ENCODE measurements at regions not wholly inside any gene's neighbourhood (a gene's known extent, or its start where the extent isn't known, plus 50 kb on each side); places are given as distances from the start of the nearest gene placed in this dataset.
"Not testable (repeated sequence)": the region's sequence is repeated elsewhere in the genome, so short reads cannot be mapped to it uniquely, and the experiment has no call there.

GRCh38 chr3:102933377-102933776, 498.6 kb downstream of the ZPLD1 start:
- no peaks in the 10 kb centered on the region for H3K9me3 Mint-ChIP-seq
- H3K4me3 Mint-ChIP-seq, result no peak overlapping the region
- no peaks in the 10 kb centered on the region for H3K27me3 Mint-ChIP-seq
- H3K27ac Mint-ChIP-seq, result no peak overlapping the region
- no peak for ATAC-seq
- H3K36me3 Mint-ChIP-seq, result no peaks in the 10 kb centered on the region
- no peaks in the 10 kb centered on the region for H3K4me1 Mint-ChIP-seq

- ATAC-seq, result no peak
- H3K27me3 Mint-ChIP-seq, result no peaks in the 10 kb centered on the region
Measured at GRCh38 chr3:102936511-102937045, 501.8 kb downstream of the ZPLD1 start.

DNA sequence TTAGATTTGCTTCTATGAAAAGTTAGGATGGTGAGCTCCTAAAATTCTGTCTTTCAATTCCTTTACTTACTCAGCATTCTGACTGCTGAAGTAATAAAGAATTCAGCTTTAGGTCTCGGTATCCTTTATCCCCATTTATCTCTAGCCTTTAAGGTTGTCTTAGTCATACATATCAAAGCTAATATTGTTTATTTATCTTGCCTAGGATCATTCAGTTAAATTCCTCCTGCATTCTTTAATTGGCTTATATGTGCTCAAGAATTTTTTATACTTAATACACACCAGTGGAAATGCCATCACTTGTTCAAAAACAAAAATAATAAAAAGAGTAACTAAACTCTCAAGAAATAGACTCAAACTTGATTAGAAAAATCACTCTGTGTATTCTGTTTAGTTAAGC, 507.0 kb downstream of the ZPLD1 start:
- H3K9me3 Mint-ChIP-seq, result no peaks in the 10 kb centered on the region
- no peaks in the 10 kb centered on the region for H3K27me3 Mint-ChIP-seq
- H3K4me1 Mint-ChIP-seq, result no peaks in the 10 kb centered on the region
- H3K36me3 Mint-ChIP-seq, result no peaks in the 10 kb centered on the region
- H3K27ac Mint-ChIP-seq, result no peak overlapping the region
- no peak for ATAC-seq
- H3K4me3 Mint-ChIP-seq, result no peak overlapping the region

More at GRCh38 chr3:102936511-102937045, 501.8 kb downstream of the ZPLD1 start:
- Mint-ChIP-seq H3K36me3 (no peaks in the 10 kb centered on the region), H3K4me1 (no peaks in the 10 kb centered on the region), H3K4me3 (no peak overlapping the region), H3K9me3 (no peaks in the 10 kb centered on the region), H3K27ac (no peak overlapping the region)

GRCh38 chr3:102946445-102946844, 511.6 kb downstream of the ZPLD1 start:
- H3K4me1 Mint-ChIP-seq, H3K9me3 Mint-ChIP-seq, ATAC-seq, H3K4me3 Mint-ChIP-seq, H3K27me3 Mint-ChIP-seq, H3K27ac Mint-ChIP-seq, H3K36me3 Mint-ChIP-seq: not testable (repeated sequence)

GRCh38 chr3:102972350-102972749, 537.5 kb downstream of the ZPLD1 start:
- H3K36me3 Mint-ChIP-seq, result no peaks in the 10 kb centered on the region
- H3K27ac Mint-ChIP-seq, result no peak overlapping the region
- H3K27me3 Mint-ChIP-seq, result no peaks in the 10 kb centered on the region
- H3K4me1 Mint-ChIP-seq, result no peaks in the 10 kb centered on the region
- no peak overlapping the region for H3K4me3 Mint-ChIP-seq
- H3K9me3 Mint-ChIP-seq, result peaks cover 5% of the 10 kb centered on the region
- no peak for ATAC-seq

DNA sequence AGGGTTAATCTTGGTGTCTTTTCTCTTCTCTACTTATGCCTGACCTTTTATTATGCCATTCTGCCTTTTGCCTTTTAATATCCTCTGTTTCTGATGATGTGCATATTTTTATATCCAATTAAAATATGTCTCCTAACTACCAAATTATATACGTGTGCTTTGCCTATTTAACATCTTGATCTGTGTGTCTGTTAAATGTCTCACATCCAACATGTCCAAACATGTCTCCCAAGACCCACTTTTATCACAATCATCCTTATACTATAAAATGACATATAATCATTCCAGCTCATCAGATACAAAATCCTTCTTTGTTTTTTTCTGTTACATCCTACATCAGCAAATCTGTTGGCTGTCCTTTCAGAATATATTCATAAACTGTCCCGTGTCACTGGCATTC, 539.5 kb downstream of the ZPLD1 start:
- H3K27ac Mint-ChIP-seq, result no peak overlapping the region

GRCh38 chr3:102979191-102979590, 544.4 kb downstream of the ZPLD1 start:
- Mint-ChIP-seq H3K27me3 (no peaks in the 10 kb centered on the region), H3K4me1 (no peaks in the 10 kb centered on the region), H3K9me3 (peaks cover 5% of the 10 kb centered on the region), H3K27ac (no peak overlapping the region), H3K4me3 (no peak overlapping the region), H3K36me3 (no peaks in the 10 kb centered on the region)
- ATAC-seq, result no peak

More for the DNA sequence above, 539.5 kb downstream of the ZPLD1 start:
- H3K27me3 Mint-ChIP-seq, result no peaks in the 10 kb centered on the region
- peaks cover 5% of the 10 kb centered on the region for H3K9me3 Mint-ChIP-seq
- H3K4me1 Mint-ChIP-seq, result no peaks in the 10 kb centered on the region
- no peaks in the 10 kb centered on the region for H3K36me3 Mint-ChIP-seq
- ATAC-seq, result no peak
- H3K4me3 Mint-ChIP-seq, result no peak overlapping the region

DNA sequence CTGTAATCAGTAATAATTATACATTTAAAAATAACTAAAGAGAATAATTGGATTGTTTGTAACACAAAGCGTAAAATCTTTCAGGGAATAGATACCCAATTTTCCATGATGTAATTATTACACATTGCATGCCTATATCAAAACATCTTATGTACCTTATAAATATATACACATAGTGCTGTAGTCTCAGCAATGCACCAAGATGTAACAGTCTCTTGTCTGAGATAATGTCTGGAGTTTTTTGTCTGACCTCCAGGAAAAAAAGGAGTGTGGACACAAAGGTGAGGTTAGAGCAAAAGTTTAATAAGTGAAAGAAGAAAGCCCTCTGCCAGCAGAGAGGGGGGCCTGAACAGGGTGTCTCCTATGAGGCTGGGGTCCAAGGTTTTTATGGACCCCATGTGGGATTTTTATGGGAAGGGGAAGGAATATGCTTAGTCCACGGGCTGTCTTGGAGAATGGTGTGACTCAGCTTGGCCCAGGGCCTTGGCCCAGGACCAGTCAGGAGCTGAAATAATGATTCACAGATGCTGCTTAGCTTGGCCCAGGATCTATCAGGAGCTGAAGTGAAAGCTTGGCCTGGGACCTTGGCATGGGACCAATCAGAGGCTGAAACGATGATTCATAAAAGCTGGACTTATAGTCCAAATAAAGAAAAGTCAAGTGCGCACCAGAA, 545.0 kb downstream of the ZPLD1 start:
- Mint-ChIP-seq H3K27me3 (no peaks in the 10 kb centered on the region), H3K9me3 (peaks cover 5% of the 10 kb centered on the region), H3K4me3 (no peak overlapping the region), H3K27ac (no peak overlapping the region), H3K36me3 (no peaks in the 10 kb centered on the region), H3K4me1 (no peaks in the 10 kb centered on the region)
- ATAC-seq, result no peak

DNA sequence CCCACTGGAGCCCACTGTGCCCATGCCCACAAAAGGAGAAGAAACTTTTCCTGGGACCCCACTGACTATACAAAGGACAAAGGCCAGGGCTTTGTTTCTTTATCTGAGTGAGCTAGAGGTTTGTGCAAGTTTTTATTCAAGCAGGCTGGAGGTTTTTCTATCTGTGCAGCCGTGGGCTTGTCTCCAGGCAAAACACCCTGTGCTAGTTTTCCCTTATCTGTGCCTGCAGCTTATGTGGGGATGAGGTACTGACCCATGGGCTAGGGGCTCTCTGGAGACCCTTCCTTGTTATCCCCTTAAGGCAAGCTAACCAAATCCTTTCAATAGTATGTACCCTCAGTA, 545.5 kb downstream of the ZPLD1 start:
- Mint-ChIP-seq H3K4me3 (no peak overlapping the region), H3K9me3 (peaks cover 2% of the 10 kb centered on the region), H3K27me3 (no peaks in the 10 kb centered on the region), H3K4me1 (no peaks in the 10 kb centered on the region), H3K36me3 (no peaks in the 10 kb centered on the region), H3K27ac (no peak overlapping the region)
- ATAC-seq, result no peak

DNA sequence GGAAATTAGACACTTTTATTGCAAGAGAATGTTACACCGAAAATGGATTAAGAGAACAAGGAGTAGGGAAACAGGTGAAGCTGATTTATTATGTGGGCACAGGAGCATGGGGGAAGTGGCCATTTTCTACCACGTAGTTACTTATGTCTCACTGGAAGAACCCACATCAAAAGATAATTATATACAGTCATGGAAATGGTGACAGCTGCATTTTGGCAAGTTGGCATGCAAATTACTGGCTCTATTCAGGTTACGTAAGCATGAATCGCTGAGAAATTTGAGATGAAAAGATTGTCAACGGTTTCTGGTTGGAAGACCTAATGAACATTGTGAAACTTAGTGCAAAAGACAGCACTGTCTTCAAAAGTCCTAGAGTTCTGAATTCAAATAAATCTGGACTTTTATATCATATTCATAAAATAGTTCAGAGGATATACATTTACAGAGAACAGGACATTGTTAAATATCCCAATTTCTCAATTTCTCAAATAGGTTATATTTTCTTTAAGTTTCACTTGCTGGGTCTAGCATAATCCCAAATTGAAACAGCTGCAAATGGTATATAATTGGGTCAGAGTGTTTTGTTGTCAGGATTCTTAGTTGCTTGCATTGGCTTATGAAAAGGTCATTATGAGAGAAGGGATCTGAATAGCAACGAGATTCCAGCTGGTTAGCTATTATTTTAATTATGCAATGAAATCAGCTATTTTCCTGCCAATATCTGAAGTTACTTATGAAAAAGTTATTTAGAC, 567.8 kb downstream of the ZPLD1 start:
- H3K27me3 Mint-ChIP-seq, result no peaks in the 10 kb centered on the region
- no peaks in the 10 kb centered on the region for H3K4me1 Mint-ChIP-seq
- no peak for ATAC-seq
- H3K9me3 Mint-ChIP-seq, result no peaks in the 10 kb centered on the region
- no peak overlapping the region for H3K4me3 Mint-ChIP-seq
- no peak overlapping the region for H3K27ac Mint-ChIP-seq
- no peaks in the 10 kb centered on the region for H3K36me3 Mint-ChIP-seq

- H3K27me3 Mint-ChIP-seq, result no peaks in the 10 kb centered on the region
- H3K4me1 Mint-ChIP-seq, result no peaks in the 10 kb centered on the region
- H3K4me3 Mint-ChIP-seq, result no peak overlapping the region
- H3K36me3 Mint-ChIP-seq, result no peaks in the 10 kb centered on the region
- no peak for ATAC-seq
- no peak overlapping the region for H3K27ac Mint-ChIP-seq
- no peaks in the 10 kb centered on the region for H3K9me3 Mint-ChIP-seq
Measured at GRCh38 chr3:103006526-103007183, 571.8 kb downstream of the ZPLD1 start.

DNA sequence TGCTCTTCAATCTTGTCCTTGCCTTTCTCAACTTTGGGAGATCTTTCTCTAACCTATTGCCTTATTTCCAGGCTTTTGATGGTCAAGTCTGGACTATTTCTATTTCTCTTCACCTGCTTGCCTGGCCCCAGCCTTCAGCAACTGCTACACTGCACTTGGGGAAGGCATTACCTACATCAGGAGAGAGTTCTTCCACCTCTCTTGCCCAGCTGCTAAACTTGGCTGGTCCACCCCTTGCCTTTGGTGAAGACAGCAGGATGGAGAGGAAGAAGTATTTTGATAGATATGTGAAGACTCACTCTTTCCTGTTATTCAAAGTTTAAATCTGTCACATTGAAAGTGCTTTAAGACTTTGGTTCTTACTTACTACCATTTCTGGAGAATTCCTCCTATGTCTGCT, 574.8 kb downstream of the ZPLD1 start:
- Mint-ChIP-seq H3K4me3 (no peak overlapping the region), H3K27me3 (no peaks in the 10 kb centered on the region), H3K9me3 (no peaks in the 10 kb centered on the region), H3K4me1 (no peaks in the 10 kb centered on the region), H3K36me3 (no peaks in the 10 kb centered on the region), H3K27ac (no peak overlapping the region)
- ATAC-seq, result no peak

GRCh38 chr3:103025880-103026279, 591.1 kb downstream of the ZPLD1 start:
- no peak for ATAC-seq
- Mint-ChIP-seq H3K9me3 (no peaks in the 10 kb centered on the region), H3K4me1 (no peaks in the 10 kb centered on the region), H3K27me3 (no peaks in the 10 kb centered on the region), H3K4me3 (no peak overlapping the region), H3K36me3 (no peaks in the 10 kb centered on the region), H3K27ac (no peak overlapping the region)

GRCh38 chr3:103033841-103034240, 599.0 kb downstream of the ZPLD1 start:
- H3K4me3 Mint-ChIP-seq, result no peak overlapping the region
- no peak for ATAC-seq
- H3K36me3 Mint-ChIP-seq, result no peaks in the 10 kb centered on the region

DNA sequence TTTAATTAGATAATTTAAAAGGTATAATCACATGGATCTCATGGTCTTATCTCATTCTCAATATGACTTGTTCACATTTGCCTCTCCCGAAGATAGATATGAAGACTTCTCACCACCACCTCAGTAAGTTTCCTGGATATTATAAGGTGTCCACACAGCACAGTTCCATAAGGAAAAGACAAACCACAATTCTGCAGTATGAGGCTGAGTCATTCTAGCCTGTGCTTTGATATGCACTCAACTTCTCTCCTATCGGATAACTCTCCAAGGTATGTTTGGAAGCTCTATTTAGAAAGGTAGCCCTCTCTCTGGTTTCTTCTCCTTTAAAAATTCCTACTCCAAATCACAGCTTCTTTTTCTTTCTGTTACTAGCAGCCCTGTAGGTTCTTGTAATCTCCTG, 612.8 kb downstream of the ZPLD1 start:
- Mint-ChIP-seq H3K4me1 (no peaks in the 10 kb centered on the region), H3K27ac (no peak overlapping the region), H3K4me3 (no peak overlapping the region), H3K27me3 (no peaks in the 10 kb centered on the region), H3K36me3 (no peaks in the 10 kb centered on the region), H3K9me3 (no peaks in the 10 kb centered on the region)
- ATAC-seq, result no peak

More at GRCh38 chr3:103033841-103034240, 599.0 kb downstream of the ZPLD1 start:
- Mint-ChIP-seq H3K27me3 (no peaks in the 10 kb centered on the region), H3K4me1 (no peaks in the 10 kb centered on the region), H3K27ac (no peak overlapping the region), H3K9me3 (peaks cover 3% of the 10 kb centered on the region)
